Activated CD4-positive, alpha-beta T cell treated with anti-CD3 and anti-CD28 coated beads for 24 hours (primary cell): ENCODE measurements at regions not wholly inside any gene's neighbourhood (a gene's known extent, or its start where the extent isn't known, plus 50 kb on each side); places are given as distances from the start of the nearest gene placed in this dataset.

Source experiments
- DNase-seq, 2 donors: peaks; one replicate each; pipeline ENCODE4 v3.0.0-alpha.2; 2020; ENCODE audit warnings: low read depth in 2 of 2

GRCh38 chr5:136811086-136811485, 445.7 kb upstream of the TRPC7 start:
- no peak for DNase-seq

- no peak for DNase-seq
Measured at GRCh38 chr5:136810261-136810801, 445.0 kb upstream of the TRPC7 start.

GRCh38 chr5:136809382-136809781, 444.0 kb upstream of the TRPC7 start:
- no peak for DNase-seq

DNA sequence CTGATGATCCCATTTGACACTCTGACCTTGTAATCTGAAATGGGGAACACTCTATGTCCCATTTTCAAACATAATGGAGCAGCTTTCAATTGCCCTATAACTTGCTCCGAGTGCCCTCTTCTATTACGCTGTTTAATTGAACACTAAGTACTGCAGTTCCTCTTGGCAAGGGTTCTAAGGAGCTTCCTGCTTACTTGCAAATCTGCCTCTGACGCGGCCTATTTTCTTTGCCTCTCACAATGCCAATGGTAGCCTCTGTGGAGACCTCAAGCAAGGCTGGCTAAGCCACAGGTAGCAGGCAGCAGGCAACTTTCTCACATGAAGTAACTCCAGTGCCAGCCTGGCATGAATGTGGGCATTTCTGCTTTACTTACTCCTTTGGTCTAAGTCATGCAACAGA, 443.4 kb upstream of the TRPC7 start:
- no peak for DNase-seq

GRCh38 chr5:136805466-136805865, 440.1 kb upstream of the TRPC7 start:
- DNase-seq, result no peak

DNA sequence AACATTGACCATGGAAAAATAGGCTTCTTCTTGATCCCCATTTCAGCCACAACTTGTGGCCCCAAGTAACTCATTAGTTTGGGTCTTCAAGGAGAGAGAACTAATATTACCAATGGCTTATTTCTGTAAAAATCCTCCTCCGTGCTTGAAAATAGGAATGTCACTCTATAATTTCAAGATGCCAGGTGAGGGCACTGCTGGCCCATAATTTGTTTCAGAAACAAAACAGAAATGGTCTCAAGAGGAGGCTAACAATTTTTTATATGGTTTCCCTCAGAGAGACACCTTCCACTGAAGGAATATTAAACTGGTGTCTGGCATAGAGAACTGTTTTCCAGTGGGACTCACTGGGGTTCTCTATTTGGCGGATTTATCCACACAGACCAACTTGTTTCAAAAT, 437.0 kb upstream of the TRPC7 start:
- no peak for DNase-seq

- no peak for DNase-seq
Measured at GRCh38 chr5:136799806-136800372, 434.5 kb upstream of the TRPC7 start.

GRCh38 chr5:136793300-136793699, 428.0 kb upstream of the TRPC7 start:
- DNase-seq, result no peak

DNA sequence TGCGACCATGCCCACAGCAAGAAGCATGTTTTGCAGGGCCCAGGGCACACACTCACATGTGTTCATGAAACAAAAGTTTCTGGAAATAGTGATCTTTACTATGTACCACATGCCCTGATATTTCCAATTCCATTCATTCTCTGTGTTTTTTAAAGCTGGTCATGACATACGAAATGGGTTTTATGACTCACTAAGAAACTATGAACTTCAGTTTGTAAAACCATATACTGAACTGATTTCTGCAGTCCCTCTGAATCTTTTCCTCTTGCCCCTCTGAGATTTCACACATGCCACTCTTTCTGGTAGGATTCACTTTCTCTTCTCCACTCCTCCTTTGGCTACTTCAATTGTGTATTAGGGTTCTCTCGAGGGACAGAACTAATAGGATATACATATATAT, 416.1 kb upstream of the TRPC7 start:
- DNase-seq, result no peak

- DNase-seq, result no peak
Measured at GRCh38 chr5:136780518-136780917, 415.2 kb upstream of the TRPC7 start.

DNA sequence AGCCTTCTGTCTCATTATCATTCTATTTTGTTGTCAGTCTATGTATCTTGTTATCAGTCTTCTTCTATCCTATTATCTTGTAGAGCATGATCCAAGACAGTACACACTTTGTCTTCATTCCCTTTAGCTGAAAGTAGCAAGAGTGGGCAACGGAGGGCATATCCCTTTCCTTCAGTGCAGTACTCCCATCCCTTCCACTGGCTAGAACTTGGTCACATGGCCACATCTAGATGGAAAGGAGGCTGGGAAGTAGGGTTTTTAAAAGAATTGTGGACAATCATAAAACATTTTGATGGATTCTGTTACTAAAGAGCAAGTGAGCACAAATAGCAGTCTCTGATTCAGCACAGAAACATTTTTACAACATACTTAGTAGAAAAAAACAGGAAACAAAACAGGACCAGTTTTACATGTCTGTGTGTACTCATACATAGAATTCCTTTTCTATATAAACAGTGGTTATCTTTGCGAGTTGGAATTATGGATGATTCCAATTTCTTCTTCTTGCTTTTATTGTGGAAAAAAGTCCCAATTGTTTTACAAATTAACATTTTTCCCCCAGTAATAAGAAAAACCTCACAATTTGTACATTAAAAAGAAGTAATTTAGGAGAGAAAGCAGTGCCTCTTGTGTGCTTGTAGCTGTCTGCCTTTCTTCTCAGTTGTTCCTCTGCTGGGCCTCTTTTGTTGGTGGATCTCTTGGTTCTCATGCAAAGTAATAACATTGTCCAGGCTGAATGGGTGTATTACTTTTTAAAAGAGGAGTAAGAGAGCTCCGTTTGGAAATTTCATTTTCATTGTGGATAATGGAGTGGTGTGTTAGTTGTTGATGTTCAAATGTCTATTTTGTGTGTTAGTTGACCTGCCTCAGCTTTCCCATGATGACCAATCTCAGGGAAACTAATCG, 410.9 kb upstream of the TRPC7 start:
- no peak for DNase-seq

- no peak for DNase-seq
Measured at GRCh38 chr5:136772491-136772890, 407.1 kb upstream of the TRPC7 start.

- DNase-seq, result peak in 1 of 2 donors; percentile 6
Measured at GRCh38 chr5:136769900-136770684, 404.7 kb upstream of the TRPC7 start.

GRCh38 chr5:136769093-136769492, 403.7 kb upstream of the TRPC7 start:
- DNase-seq, result no peak

DNA sequence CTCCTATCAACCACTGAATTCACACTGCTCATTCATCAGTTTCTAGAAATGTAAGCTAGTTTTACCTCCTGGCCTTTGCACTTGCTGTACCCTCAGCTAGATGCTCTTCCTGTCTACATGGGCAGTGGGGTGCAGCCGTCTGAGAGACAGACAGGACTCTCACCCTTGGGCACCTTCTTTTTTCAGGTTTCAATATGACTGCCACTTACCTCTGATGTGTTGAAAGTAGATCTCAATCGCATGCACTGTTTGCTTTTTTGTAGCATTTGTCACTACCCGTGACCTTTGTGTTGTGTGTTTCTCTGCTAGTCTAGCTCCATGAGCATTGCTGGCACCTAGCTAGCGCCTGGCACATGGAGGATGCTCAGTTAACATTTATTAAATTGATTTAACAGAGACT, 403.1 kb upstream of the TRPC7 start:
- DNase-seq, result no peak

- DNase-seq, result no peak
Measured at GRCh38 chr5:136766456-136766855, 401.1 kb upstream of the TRPC7 start.

- no peak for DNase-seq
Measured at GRCh38 chr5:136764601-136765000, 399.3 kb upstream of the TRPC7 start.

- DNase-seq, result no peak
Measured at GRCh38 chr5:136763548-136763947, 398.2 kb upstream of the TRPC7 start.

- DNase-seq, result no peak
Measured at GRCh38 chr5:136754216-136754615, 388.9 kb upstream of the TRPC7 start.

DNA sequence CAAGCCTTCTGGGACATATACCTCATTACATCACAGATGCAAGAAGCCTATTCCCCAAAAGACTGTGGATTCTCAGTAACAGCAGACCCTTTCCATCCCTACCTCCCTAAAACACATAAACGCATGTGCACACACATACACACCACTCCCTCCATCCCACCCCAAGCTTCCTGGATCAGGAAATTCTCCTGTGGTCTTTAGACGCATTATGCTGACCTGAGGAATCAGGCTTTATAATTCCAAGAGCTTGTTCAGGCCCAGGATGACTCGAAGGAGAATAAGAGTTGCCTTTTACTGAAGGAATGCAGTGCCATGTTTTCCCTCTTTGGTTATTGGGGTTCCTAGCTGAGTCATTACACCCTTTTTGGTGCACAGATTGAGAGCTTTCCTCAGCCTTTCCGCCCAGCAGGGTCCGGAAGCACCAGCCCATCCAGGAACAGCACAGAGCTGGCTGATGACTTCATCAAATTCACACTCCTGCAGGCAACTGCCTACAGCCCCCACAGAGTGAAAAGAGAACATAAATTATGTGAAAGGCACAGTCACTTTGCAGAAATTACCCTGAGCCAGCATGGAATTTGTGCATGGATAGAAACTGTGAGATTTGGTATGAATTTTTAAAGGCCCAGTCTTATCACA, 385.0 kb upstream of the TRPC7 start:
- DNase-seq, result no peak

GRCh38 chr5:136749016-136749415, 383.7 kb upstream of the TRPC7 start:
- DNase-seq, result no peak

DNA sequence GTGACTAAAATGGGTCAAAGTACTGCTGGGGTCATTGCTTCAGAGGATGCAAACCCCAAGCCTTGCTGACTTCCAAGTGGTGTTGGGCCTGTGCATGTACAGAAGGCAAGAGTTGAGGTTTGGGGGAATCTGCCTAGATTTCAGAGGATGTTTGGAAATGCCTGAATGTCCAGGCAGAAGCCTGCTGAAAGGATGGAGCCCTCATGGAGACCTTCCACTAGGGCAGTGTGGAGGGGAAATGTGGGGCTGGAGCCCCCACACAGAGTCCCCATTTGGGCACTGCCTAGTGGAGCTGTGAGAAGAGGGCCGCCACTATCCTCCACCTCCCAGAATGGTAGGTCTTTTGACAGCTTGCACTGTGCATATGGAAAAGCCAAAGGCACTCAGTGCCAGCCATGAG, 377.7 kb upstream of the TRPC7 start:
- no peak for DNase-seq
